ENCODE measurements at regions not wholly inside any gene's neighbourhood (a gene's known extent, or its start where the extent isn't known, plus 50 kb on each side); places are given as distances from the start of the nearest gene placed in this dataset.

DNA sequence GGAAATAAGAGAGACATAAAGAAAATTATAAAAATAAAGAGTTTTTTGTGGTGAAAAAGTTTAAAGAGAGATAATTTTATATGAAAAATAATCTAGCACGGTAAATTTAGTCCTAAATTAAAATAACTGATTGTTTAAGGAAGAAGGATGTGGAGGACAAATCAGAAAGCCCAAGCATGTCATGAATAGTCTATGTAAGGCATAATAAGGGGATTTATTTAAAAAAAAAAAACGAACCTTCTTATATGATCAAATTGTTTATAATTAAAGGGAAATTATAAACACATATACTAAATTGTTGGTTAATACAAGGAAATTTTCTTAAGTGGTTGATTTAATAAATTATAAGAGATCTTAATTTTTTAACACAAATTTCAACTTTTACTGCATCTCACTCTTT, 551.8 kb upstream of the TYRP1 start:
- DNase-seq (ENCODE audit: low read depth) = no peak

DNA sequence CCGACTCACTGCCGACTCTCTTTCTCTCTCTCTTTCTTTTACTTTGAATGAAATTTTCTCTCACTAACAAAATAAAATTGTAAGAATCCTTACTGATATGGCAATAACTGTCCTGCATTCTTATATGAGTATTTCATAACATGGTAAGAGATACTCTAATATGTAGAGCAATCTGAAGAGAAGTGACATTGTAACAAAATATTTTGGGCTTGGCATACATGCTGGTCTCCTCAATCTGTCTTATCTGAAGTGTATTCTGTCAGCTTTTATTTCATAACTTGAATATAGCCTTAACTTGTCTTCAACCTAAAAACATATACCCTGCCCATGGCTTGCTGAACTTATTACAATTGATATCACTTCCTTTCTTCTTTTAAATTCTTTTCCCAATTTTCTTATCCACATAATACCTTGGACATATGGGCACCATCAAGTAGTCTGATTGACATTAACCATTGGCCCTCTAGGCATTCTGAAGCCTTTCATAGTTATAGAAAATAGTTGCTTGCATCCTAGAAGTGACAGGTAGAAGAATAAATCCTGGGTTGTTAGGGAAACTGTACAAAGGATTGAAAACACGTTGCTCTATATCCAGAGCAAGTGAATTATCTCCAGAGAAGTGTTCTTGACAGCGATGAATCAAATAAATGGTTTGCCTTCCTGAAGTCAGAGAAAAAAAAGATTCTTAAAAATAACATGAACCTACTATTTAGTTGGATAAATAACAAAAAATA, 537.6 kb upstream of the TYRP1 start:
- DNase-seq (ENCODE audit: low read depth) = no peak

DNA sequence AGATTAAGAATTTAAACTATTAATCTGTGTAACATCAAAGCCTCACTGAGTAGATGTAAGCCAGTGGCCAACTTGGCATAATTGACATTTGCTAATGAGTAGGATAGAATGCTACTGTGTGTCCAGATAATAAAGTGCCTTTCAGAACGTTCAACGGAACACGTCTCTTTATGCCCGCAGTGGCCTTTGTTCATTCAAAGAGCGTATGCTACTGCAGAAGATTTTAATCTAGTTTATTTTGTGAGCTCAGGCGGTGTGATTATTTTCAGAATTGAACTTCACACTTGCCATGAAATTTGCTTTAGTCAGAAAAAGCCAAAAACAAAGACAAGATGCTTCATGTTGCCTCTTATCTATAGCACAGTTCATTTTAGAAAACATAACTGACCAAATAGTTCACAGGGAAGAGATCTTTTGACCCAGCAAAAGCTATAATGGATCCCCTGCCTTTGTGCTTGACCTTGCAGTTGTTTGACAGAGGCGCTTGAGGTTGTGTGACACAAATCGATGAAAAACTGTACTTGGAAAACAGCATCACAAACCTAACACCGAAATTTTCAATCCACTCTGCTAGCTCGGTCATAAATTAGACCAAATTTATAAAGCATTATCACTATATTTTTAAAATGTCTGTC, 530.9 kb upstream of the TYRP1 start:
- DNase-seq (ENCODE audit: low read depth) = no peak

DNA sequence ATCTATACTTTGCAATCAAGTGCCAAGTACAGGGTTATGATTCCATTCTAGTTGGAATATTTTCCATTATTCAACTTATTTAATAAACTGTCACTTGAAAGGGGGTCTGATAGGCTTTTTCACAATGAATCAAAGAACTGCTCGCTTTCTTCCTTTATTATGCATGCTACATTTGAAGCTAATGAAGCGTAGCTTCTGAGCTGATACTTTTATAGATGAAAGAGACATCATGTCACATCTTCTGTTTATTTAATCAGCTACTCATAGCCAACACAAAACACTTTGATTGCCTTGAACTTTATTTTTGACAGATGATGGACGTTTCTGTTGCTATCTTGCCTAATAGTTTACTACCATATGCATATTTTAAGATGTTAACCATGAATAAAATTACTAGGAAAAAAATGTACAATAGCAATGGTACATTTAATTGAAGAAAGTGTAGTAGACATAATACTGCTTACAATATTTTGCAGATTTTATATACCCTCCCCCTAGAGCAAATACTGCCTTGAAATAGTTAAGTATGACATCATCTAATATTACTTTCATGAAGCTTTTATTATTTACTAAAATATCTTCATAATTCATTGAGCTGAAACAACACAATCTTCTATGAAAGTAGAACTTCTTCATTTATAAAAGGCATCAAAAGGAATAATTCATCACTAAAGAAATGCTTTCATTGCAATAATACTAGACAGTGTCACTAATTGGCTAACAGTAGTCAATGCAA, 529.3 kb upstream of the TYRP1 start:
- no peak for DNase-seq (ENCODE audit: low read depth)

DNA sequence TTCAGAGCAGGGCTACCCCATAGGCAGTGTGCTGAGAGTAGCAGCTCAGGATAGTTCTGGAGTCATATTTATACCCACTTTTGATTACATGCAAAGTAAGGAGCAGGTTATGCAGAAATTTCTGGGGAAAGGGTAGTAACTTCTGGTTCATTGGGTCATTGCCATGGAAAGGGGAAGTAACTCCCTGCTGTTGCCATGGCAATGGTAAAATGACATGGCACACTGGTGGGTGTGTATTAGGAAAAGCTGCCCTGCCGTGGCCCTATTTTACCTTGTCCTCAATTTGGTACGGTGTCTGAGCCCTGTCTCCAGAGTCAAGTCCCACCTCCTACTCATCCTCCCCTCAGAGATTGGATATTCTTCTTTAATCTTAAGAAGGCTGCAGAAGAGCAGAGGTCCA, 526.7 kb upstream of the TYRP1 start:
- no peak for DNase-seq (ENCODE audit: low read depth)

GRCh38 chr9:12170456-12170855, 522.7 kb upstream of the TYRP1 start:
- DNase-seq (ENCODE audit: low read depth) = no peak

DNA sequence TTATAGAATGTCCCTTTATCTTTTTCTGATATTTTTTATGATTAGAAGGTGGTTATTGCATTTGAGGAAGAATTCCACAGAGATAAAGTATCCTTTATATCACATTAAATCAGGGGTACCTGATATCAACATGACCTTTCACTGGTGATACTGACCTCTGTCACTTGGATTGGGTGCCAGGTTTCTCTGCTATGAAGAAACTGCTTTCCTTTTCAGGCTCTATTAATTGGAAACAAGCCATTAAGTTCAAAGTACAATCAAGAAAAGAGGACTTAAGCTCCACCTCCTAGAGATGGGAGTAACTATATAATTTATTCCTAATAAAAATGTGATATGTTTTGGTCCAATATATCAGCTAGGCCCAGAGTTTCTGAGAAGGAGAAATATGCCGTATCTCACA, 514.6 kb upstream of the TYRP1 start:
- DNase-seq (ENCODE audit: low read depth) = no peak

- no peak for DNase-seq (ENCODE audit: low read depth)
These were observed 510.4 kb upstream of the TYRP1 start for GRCh38 chr9:12182806-12183205.

DNA sequence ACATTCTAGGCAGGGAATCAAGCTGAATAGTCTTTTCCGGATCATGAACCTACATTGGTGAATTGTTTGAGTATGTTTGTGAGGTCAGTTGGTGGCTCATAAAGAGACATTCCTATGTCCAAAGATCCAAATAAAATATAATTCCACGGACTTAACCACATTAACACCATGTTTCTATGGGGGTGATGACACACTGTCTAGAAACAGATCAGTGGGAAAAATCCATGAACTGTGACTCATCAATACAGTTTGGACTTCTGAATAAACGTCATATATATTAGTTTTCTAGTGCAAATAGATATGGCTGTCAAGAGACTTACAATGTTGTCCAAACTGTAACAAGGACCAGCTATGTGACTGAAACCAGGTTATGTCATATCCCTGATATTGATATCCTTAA, 509.9 kb upstream of the TYRP1 start:
- peak; percentile 40 for DNase-seq (ENCODE audit: low read depth)

GRCh38 chr9:12185856-12186255, 507.3 kb upstream of the TYRP1 start:
- peak; percentile 50 for DNase-seq (ENCODE audit: low read depth)

DNA sequence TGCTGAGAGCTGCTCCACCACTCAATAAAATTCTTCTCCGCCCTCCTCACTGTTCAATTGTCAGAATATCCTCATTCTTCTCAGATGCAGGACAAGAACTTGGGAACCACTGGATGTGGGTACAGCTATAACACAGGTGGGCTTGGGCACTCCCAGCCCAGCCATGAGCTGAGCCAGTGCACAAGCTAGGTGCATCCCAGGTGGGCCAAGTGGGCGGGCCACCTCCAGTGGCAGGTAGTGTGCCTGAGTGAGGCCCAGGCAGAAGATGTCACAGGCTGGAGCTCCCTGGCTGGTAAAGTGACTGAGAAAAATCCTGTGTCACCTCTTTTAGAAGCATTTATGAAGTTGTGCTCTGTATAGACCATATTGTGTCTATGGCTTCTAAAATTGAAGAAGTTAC, 501.6 kb upstream of the TYRP1 start:
- DNase-seq (ENCODE audit: low read depth) = no peak

DNA sequence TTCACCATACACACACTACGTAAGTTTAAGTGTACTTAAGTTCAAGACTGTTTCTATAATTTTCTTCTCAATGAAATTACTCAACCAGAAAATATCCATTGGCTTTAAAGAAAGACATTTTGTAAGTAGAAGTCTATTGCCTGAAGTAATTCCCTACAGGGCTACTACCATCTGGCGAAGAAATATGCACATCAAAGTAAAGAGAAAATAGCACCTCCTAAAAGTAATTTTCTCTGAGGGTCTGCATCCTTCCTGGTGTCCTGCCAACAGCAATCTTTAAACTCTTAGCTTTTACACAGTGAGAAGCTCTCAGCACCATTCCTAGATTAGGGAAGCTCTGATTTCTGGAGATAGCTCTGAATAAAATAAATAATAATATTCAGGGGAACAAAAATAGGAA, 498.5 kb upstream of the TYRP1 start:
- DNase-seq (ENCODE audit: low read depth) = no peak

- DNase-seq (ENCODE audit: low read depth) = no peak
These were observed 497.7 kb upstream of the TYRP1 start for GRCh38 chr9:12195456-12195855.

GRCh38 chr9:12204512-12204911, 488.7 kb upstream of the TYRP1 start:
- no peak for DNase-seq (ENCODE audit: low read depth)

GRCh38 chr9:12212860-12213259, 480.3 kb upstream of the TYRP1 start:
- no peak for DNase-seq (ENCODE audit: low read depth)

GRCh38 chr9:12221470-12221869, 471.7 kb upstream of the TYRP1 start:
- no peak for DNase-seq (ENCODE audit: low read depth)

- no peak for DNase-seq (ENCODE audit: low read depth)
These were observed 468.7 kb upstream of the TYRP1 start for GRCh38 chr9:12224449-12224848.

DNA sequence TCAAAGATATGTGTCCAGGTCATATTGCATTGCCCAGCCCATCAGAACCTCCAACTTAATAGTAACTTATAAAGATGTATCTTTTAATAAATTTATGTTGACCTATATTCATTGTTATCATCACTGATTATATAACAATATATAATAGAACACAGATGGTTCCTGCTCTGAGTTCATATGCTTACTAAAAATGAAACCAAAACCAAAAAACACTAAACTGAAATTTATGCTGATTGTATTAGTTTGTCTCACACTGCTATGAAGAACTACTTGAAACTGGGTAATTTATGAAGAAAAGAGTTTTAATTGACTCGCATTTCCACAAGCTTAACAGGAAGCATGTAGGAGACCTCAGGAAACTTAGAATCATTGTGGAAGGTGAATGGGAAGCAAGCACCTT, 462.5 kb upstream of the TYRP1 start:
- no peak for DNase-seq (ENCODE audit: low read depth)

- DNase-seq (ENCODE audit: low read depth) = no peak
These were observed 461.4 kb upstream of the TYRP1 start for GRCh38 chr9:12231832-12232231.

DNA sequence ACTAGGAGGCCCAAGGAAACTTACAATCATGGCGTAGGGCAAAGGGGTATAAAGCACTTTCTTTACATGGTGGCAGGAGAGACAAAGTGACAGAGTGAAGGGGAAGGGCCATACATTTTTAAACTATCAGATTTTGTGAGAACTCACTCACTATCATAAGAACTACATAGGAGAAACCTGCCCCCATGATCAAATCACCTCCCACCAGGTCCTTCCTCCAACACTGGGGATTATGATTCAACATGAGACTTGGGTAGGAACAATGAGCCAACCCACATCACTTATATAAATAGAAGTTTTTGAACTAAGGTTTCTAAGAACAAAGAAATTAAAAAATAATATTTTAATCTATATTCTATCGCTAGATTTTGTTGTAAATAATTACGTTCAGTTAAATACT, 460.3 kb upstream of the TYRP1 start:
- no peak for DNase-seq (ENCODE audit: low read depth)

DNA sequence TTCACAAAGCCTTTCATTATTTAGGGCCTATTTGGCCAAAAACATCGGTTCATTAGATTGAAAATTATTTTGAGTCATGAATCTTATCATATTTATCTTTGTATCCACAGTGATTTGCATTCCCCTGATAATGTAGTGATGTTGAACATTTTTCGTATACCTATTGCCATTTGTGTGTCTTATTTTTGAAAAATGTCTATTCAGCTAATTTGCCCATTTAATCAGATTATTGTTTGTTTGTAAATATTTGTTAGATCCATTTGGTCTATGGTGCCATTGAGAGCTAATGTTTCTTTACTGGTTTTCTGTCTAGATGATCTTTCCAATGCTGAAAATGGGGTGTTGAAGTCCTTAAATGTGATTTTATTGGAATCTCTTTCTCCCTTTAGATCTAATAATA, 439.2 kb upstream of the TYRP1 start:
- DNase-seq (ENCODE audit: low read depth) = no peak

DNA sequence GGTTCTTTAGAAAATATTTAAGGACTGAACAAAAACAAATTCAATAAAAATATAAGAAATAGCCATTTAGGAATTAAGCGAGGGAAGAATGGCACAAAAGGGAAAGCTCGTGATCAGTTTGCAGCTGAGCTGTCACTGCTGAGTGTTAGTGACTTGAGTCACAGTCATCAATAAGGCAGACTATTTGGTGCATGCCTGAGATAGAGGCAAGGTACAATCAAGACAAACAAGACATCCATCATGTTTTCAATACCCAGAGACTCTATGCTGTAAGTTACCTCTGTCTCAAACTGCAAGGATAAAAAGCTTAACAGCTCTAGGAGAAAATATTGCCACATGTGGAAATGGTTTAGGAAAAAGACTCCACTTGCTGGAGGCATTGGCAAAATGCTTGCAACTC, 426.4 kb upstream of the TYRP1 start:
- no peak for DNase-seq (ENCODE audit: low read depth)

- no peak for DNase-seq (ENCODE audit: low read depth)
These were observed 421.7 kb upstream of the TYRP1 start for GRCh38 chr9:12271421-12271891.

All from HS-5 (cell line).